ENCODE measurements at regions not wholly inside any gene's neighbourhood (a gene's known extent, or its start where the extent isn't known, plus 50 kb on each side); places are given as distances from the start of the nearest gene placed in this dataset.

- ATAC-seq (no peak), DNase-seq (ENCODE audit: low read depth, low spot score) (no peak)
- CTCF ChIA-PET: no interaction called here
- intact Hi-C loops (cut with micrococcal nuclease; ENCODE audit: unreplicated experiment) (no loop called here), in situ Hi-C loops (cut with HindIII; ENCODE audit: low pct_unique_long_range_greater_than_20kb, low sequenced_read_pairs) (no loop called here)
- H3K9me3 ChIP-seq (ENCODE audit: control insufficient read depth, insufficient read depth, low read depth, low read length): no peaks in the 10 kb centered on the region
- H3K4me3 ChIP-seq (ENCODE audit: low read depth in 2 of 2, low read length in 2 of 2): no peak overlapping the region
- no peaks in the 10 kb centered on the region for H3K27me3 ChIP-seq (ENCODE audit: control insufficient read depth, insufficient read depth, low read length)
- POLR2A ChIA-PET: no interaction called here
- TF ChIP-seq TCF7L2 (IDR thresholded peaks at IDR 0.05; ENCODE audit: low read depth, low read length) (no peak), SIN3A (IDR thresholded peaks at IDR 0.05; ENCODE audit: borderline replicate concordance, insufficient read depth, low read depth, low read length) (no peak), CTCF (IDR thresholded peaks at IDR 0.05) (no peak), REST (IDR thresholded peaks at IDR 0.05; ENCODE audit: insufficient read depth in 1 of 2, low read depth in 2 of 2, low read length in 1 of 2) (no peak), POLR2AphosphoS5 (IDR thresholded peaks at IDR 0.05; ENCODE audit: low read depth, low read length) (no peak)
- H3K27ac ChIP-seq (ENCODE audit: low read length): no peak overlapping the region
- BruUV-seq (replicated peaks): no TSS peak
- no peaks in the 10 kb centered on the region for H3K36me3 ChIP-seq (ENCODE audit: control insufficient read depth, insufficient read depth, low read length)
- H3K4me1 ChIP-seq (ENCODE audit: control insufficient read depth, insufficient read depth, low read length): no peaks in the 10 kb centered on the region
Observed at GRCh38 chr5:3032513-3032912, 281.0 kb upstream of the IRX2 start.

GRCh38 chr5:3031733-3032378, 280.4 kb upstream of the IRX2 start:
- in situ Hi-C loops (cut with HindIII; ENCODE audit: low pct_unique_long_range_greater_than_20kb, low sequenced_read_pairs) (no loop called here), intact Hi-C loops (cut with micrococcal nuclease; ENCODE audit: unreplicated experiment) (no loop called here)
- no peak overlapping the region for H3K4me3 ChIP-seq (ENCODE audit: low read depth in 2 of 2, low read length in 2 of 2)
- no peaks in the 10 kb centered on the region for H3K4me1 ChIP-seq (ENCODE audit: control insufficient read depth, insufficient read depth, low read length)
- DNase-seq (ENCODE audit: low read depth, low spot score) (no peak), ATAC-seq (no peak)
- no peaks in the 10 kb centered on the region for H3K36me3 ChIP-seq (ENCODE audit: control insufficient read depth, insufficient read depth, low read length)
- no peak for TF ChIP-seq POLR2AphosphoS5 (IDR thresholded peaks at IDR 0.05; ENCODE audit: low read depth, low read length)
- TF ChIP-seq SIN3A (IDR thresholded peaks at IDR 0.05; ENCODE audit: borderline replicate concordance, insufficient read depth, low read depth, low read length): no peak
- no peak for TF ChIP-seq TCF7L2 (IDR thresholded peaks at IDR 0.05; ENCODE audit: low read depth, low read length)
- TF ChIP-seq CTCF (IDR thresholded peaks at IDR 0.05): no peak
- no peak for TF ChIP-seq REST (IDR thresholded peaks at IDR 0.05; ENCODE audit: insufficient read depth in 1 of 2, low read depth in 2 of 2, low read length in 1 of 2)
- CTCF ChIA-PET: no interaction called here
- POLR2A ChIA-PET: no interaction called here
- no peaks in the 10 kb centered on the region for H3K9me3 ChIP-seq (ENCODE audit: control insufficient read depth, insufficient read depth, low read depth, low read length)
- no peak overlapping the region for H3K27ac ChIP-seq (ENCODE audit: low read length)
- H3K27me3 ChIP-seq (ENCODE audit: control insufficient read depth, insufficient read depth, low read length): no peaks in the 10 kb centered on the region
- BruUV-seq (replicated peaks): no TSS peak

Data from Panc1 (cell line).